HG02870 (cell line): ENCODE measurements at regions not wholly inside any gene's neighbourhood (a gene's known extent, or its start where the extent isn't known, plus 50 kb on each side); places are given as distances from the start of the nearest gene placed in this dataset.

Experiments
- ATAC-seq: cut with Tn5 transposase; IDR thresholded peaks from one replicate; pipeline ENCODE4 v1.9.1; 2021; ENCODE audit warnings: mild to moderate bottlenecking, moderate library complexity; ENCODE audit not compliant: unreplicated experiment

- no peak for ATAC-seq
These were observed 118.5 kb upstream of the MAP1B start for GRCh38 chr5:71988808-71989207.

- ATAC-seq: no peak
These were observed 113.7 kb upstream of the MAP1B start for GRCh38 chr5:71993600-71993999.

GRCh38 chr5:71996789-71997188, 110.5 kb upstream of the MAP1B start:
- no peak for ATAC-seq

- ATAC-seq: no peak
These were observed 108.5 kb upstream of the MAP1B start for GRCh38 chr5:71998746-71999145.

GRCh38 chr5:72000707-72001106, 106.6 kb upstream of the MAP1B start:
- no peak for ATAC-seq

GRCh38 chr5:72005671-72006070, 101.6 kb upstream of the MAP1B start:
- no peak for ATAC-seq

- no peak for ATAC-seq
These were observed 100.9 kb upstream of the MAP1B start for GRCh38 chr5:72006361-72006760.

GRCh38 chr5:72007336-72008111, 99.8 kb upstream of the MAP1B start:
- ATAC-seq: no peak

- no peak for ATAC-seq
These were observed 98.0 kb upstream of the MAP1B start for GRCh38 chr5:72009280-72009679.

- no peak for ATAC-seq
These were observed 96.8 kb upstream of the MAP1B start for GRCh38 chr5:72010430-72010829.

GRCh38 chr5:72012906-72013305, 94.4 kb upstream of the MAP1B start:
- ATAC-seq: no peak

GRCh38 chr5:72013766-72014624, 93.3 kb upstream of the MAP1B start:
- ATAC-seq: no peak

GRCh38 chr5:72015103-72015548, 92.1 kb upstream of the MAP1B start:
- ATAC-seq: no peak

GRCh38 chr5:72018143-72018803, 89.0 kb upstream of the MAP1B start:
- ATAC-seq: no peak

- ATAC-seq: no peak
These were observed 86.9 kb upstream of the MAP1B start for GRCh38 chr5:72020161-72020983.

GRCh38 chr5:72021651-72022357, 85.5 kb upstream of the MAP1B start:
- no peak for ATAC-seq

- ATAC-seq: no peak
These were observed 78.9 kb upstream of the MAP1B start for GRCh38 chr5:72028382-72028781.

GRCh38 chr5:72030237-72030636, 77.0 kb upstream of the MAP1B start:
- no peak for ATAC-seq

GRCh38 chr5:72032788-72033187, 74.5 kb upstream of the MAP1B start:
- ATAC-seq: no peak

GRCh38 chr5:72034770-72035169, 72.5 kb upstream of the MAP1B start:
- no peak for ATAC-seq
